ENCODE measurements at regions not wholly inside any gene's neighbourhood (a gene's known extent, or its start where the extent isn't known, plus 50 kb on each side); places are given as distances from the start of the nearest gene placed in this dataset.
"Not testable (repeated sequence)": the region's sequence is repeated elsewhere in the genome, so short reads cannot be mapped to it uniquely, and the experiment has no call there.

- Histone ChIP-seq H3K27ac (ENCODE audit: low read length) (no peak overlapping the region), H3K9me3 (replicated peaks; ENCODE audit: control insufficient read depth, low read depth, low read length) (no peaks in the 10 kb centered on the region), H3K36me3 (ENCODE audit: control insufficient read depth, insufficient read depth, low read length) (no peaks in the 10 kb centered on the region), H3K4me3 (ENCODE audit: low read length) (no peak overlapping the region), H3K27me3 (ENCODE audit: control insufficient read depth, insufficient read depth, low read length) (peaks cover 4% of the 10 kb centered on the region), H3K4me1 (ENCODE audit: control insufficient read depth, insufficient read depth, low read length) (no peaks in the 10 kb centered on the region)
- no peak for DNase-seq
Measured at GRCh38 chr7:43041724-43042123, 70.7 kb upstream of the HECW1 start.

DNA sequence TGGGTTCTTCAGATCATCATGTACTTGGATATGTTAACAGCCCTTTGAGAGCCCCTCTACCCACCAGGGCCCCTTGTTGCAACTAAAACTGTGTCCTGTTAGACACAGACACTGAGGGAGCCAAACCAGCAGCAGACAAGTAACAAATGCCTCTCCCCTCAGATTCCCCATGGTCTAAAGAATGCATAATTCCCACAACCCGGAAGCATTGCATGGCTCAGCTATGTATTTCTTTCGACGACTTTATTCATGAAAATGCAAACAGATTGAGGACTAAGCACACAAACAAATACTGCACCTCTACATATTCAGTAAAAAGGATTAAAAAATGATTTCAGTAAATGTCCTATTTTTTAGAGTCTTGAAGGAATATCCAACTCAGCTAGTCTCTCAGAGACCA lies 70.1 kb upstream of the HECW1 start:
- no CpG with 5 or more reads among the region's 3 CpGs for WGBS (ENCODE audit: insufficient coverage)
- peaks cover 4% of the 10 kb centered on the region for H3K27me3 ChIP-seq (ENCODE audit: control insufficient read depth, insufficient read depth, low read length)
- H3K27ac ChIP-seq (ENCODE audit: low read length) = no peak overlapping the region
- H3K4me3 ChIP-seq (ENCODE audit: low read length) = no peak overlapping the region
- no peaks in the 10 kb centered on the region for H3K36me3 ChIP-seq (ENCODE audit: control insufficient read depth, insufficient read depth, low read length)
- no peak for DNase-seq
- H3K4me1 ChIP-seq (ENCODE audit: control insufficient read depth, insufficient read depth, low read length) = no peaks in the 10 kb centered on the region
- no peaks in the 10 kb centered on the region for H3K9me3 ChIP-seq (replicated peaks; ENCODE audit: control insufficient read depth, low read depth, low read length)

GRCh38 chr7:43044511-43044910 lies 67.9 kb upstream of the HECW1 start:
- Histone ChIP-seq H3K27me3 (ENCODE audit: control insufficient read depth, insufficient read depth, low read length) (peaks cover 4% of the 10 kb centered on the region), H3K4me1 (ENCODE audit: control insufficient read depth, insufficient read depth, low read length) (no peaks in the 10 kb centered on the region), H3K9me3 (replicated peaks; ENCODE audit: control insufficient read depth, low read depth, low read length) (no peaks in the 10 kb centered on the region), H3K36me3 (ENCODE audit: control insufficient read depth, insufficient read depth, low read length) (no peaks in the 10 kb centered on the region), H3K27ac (ENCODE audit: low read length) (no peak overlapping the region), H3K4me3 (ENCODE audit: low read length) (no peak overlapping the region)
- WGBS (ENCODE audit: insufficient coverage) = no CpG with 5 or more reads among the region's 1 CpG
- DNase-seq = no peak

- no peak overlapping the region for H3K4me3 ChIP-seq (ENCODE audit: low read length)
- no peaks in the 10 kb centered on the region for H3K36me3 ChIP-seq (ENCODE audit: control insufficient read depth, insufficient read depth, low read length)
- no peak for DNase-seq
- H3K9me3 ChIP-seq (replicated peaks; ENCODE audit: control insufficient read depth, low read depth, low read length) = no peaks in the 10 kb centered on the region
- no peaks in the 10 kb centered on the region for H3K27me3 ChIP-seq (ENCODE audit: control insufficient read depth, insufficient read depth, low read length)
- no peaks in the 10 kb centered on the region for H3K4me1 ChIP-seq (ENCODE audit: control insufficient read depth, insufficient read depth, low read length)
- no peak overlapping the region for H3K27ac ChIP-seq (ENCODE audit: low read length)
- WGBS (ENCODE audit: insufficient coverage) = no CpG with 5 or more reads among the region's 4 CpGs
Measured at GRCh38 chr7:43054052-43054722, 58.3 kb upstream of the HECW1 start.

DNA sequence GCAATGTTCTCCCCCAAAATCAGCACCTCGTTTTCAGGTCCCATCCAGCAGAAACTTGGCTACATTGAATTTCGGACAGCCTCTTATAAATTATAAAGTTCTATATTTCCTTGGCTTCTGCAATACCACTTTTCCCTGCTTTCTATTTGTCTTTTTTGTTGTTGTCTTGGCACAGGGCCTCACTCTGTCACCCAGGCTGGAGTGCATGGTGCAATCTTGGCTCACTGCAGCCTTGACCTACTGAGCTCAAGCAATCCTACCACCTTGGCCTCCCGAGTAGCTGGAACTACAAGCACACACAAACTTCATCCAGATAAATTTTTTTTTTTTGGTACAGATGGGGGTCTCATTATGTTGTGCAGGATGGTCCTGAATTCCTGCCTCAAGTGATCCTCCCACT lies 55.3 kb upstream of the HECW1 start:
- Histone ChIP-seq H3K4me1 (ENCODE audit: control insufficient read depth, insufficient read depth, low read length) (no peaks in the 10 kb centered on the region), H3K36me3 (ENCODE audit: control insufficient read depth, insufficient read depth, low read length) (no peaks in the 10 kb centered on the region), H3K27me3 (ENCODE audit: control insufficient read depth, insufficient read depth, low read length) (no peaks in the 10 kb centered on the region), H3K27ac (ENCODE audit: low read length) (no peak overlapping the region), H3K9me3 (replicated peaks; ENCODE audit: control insufficient read depth, low read depth, low read length) (no peaks in the 10 kb centered on the region), H3K4me3 (ENCODE audit: low read length) (no peak overlapping the region)
- WGBS (ENCODE audit: insufficient coverage) = no CpG with 5 or more reads among the region's 3 CpGs
- DNase-seq = no peak

GRCh38 chr7:43058271-43059066 lies 54.0 kb upstream of the HECW1 start:
- Histone ChIP-seq H3K4me3 (ENCODE audit: low read length) (no peak overlapping the region), H3K36me3 (ENCODE audit: control insufficient read depth, insufficient read depth, low read length) (no peaks in the 10 kb centered on the region), H3K27me3 (ENCODE audit: control insufficient read depth, insufficient read depth, low read length) (no peaks in the 10 kb centered on the region), H3K27ac (ENCODE audit: low read length) (no peak overlapping the region), H3K9me3 (replicated peaks; ENCODE audit: control insufficient read depth, low read depth, low read length) (no peaks in the 10 kb centered on the region), H3K4me1 (ENCODE audit: control insufficient read depth, insufficient read depth, low read length) (no peaks in the 10 kb centered on the region)
- no peak for DNase-seq
- 100% methylated on average over 1 of the region's 5 CpGs for WGBS (ENCODE audit: insufficient coverage)

DNA sequence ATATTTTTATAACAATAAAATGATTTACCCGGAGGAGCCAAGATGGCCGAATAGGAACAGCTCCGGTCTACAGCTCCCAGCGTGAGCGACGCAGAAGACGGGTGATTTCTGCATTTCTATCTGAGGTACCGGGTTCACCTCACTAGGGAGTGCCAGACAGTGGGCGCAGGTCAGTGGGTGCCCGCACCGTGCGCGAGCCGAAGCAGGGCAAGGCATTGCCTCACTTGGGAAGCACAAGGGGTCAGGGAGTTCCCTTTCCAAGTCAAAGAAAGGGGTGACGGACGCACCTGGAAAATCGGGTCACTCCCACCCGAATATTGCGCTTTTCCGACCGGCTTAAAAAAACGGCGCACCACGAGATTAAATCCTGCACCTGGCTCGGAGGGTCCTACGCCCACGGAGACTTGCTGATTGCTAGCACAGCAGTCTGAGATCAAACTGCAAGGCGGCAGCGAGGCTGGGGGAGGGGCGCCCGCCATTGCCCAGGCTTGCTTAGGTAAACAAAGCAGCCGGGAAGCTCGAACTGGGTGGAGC lies 53.3 kb upstream of the HECW1 start:
- not testable (repeated sequence) for H3K9me3 ChIP-seq (replicated peaks; ENCODE audit: control insufficient read depth, low read depth, low read length); H3K4me3 ChIP-seq (ENCODE audit: low read length); H3K27me3 ChIP-seq (ENCODE audit: control insufficient read depth, insufficient read depth, low read length); H3K4me1 ChIP-seq (ENCODE audit: control insufficient read depth, insufficient read depth, low read length); H3K27ac ChIP-seq (ENCODE audit: low read length); H3K36me3 ChIP-seq (ENCODE audit: control insufficient read depth, insufficient read depth, low read length); DNase-seq
- WGBS (ENCODE audit: insufficient coverage) = 85% methylated on average over 18 of the region's 33 CpGs
